ENCODE measurements at regions not wholly inside any gene's neighbourhood (a gene's known extent, or its start where the extent isn't known, plus 50 kb on each side); places are given as distances from the start of the nearest gene placed in this dataset.

DNA sequence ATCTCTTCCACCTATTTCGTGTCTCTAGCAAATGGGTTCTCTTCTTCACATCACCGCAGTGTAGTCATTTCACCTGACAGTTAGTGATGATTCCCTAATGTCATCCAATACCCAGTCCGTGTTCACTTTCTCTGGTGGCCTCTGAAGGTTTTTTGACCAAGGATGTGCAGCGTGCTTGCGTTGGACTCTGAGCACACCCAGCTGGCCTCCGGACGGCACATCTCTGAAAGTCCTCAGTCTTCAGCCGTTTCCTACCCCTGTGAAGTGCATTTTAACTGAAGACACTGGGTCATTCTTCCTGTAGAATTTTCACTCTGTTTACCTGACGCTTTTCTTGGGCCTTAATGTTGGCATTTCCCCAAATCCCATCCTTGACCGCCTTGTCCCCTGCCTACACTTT lies 98.7 kb downstream of the ERMARD start:
- Histone ChIP-seq H3K4me1 (ENCODE audit: control insufficient read depth, insufficient read depth, low read length) (no peaks in the 10 kb centered on the region), H3K27ac (ENCODE audit: low read depth, low read length) (no peak overlapping the region), H3K9ac (ENCODE audit: low read length) (no peak overlapping the region), H3K36me3 (ENCODE audit: control insufficient read depth, insufficient read depth, low read length) (no peaks in the 10 kb centered on the region), H3K4me3 (ENCODE audit: low read length) (no peak overlapping the region), H3K27me3 (ENCODE audit: control insufficient read depth, insufficient read depth, low read length) (no peaks in the 10 kb centered on the region)

DNA sequence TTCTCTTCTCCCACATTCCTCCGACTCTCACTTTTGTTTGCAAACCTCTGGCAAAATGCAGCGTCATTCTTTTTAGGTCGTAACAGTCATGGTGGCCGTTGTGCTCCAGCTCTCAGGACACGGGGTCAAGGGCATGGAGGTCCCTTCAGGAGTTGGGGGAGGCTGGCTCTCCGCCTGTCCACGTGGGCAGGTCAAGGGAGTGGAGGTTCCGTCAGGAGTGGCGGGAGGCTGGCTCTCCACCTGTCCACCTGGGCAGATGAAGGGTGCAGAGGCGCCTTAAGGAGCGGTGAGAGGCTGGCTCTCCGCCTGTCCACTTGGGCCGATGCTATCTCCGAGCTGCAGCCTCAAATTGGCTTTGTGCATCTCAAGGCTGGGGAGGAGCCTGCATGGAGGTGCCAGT lies 98.0 kb downstream of the ERMARD start:
- Histone ChIP-seq H3K4me3 (ENCODE audit: low read length) (no peak overlapping the region), H3K36me3 (ENCODE audit: control insufficient read depth, insufficient read depth, low read length) (no peaks in the 10 kb centered on the region), H3K27me3 (ENCODE audit: control insufficient read depth, insufficient read depth, low read length) (no peaks in the 10 kb centered on the region)

DNA sequence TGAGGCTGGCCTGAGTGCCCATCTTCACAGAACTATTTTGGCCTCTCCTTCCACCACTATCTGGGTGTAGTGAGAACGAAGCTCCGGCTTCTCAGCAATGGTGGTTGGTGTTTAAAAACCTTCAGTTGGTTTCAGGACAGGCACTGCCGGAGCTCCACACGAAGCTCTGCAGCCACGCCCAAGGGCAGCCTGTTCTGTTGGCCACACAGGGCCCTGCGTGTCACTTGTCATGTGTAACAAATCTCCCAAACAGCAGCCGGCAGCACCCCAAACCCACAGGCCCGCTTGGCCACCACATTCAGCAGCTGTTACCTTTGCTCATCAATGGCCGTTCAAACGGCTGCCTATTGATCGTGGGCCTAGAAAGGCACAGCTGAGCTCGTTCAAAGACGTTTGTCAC lies 97.5 kb downstream of the ERMARD start:
- Histone ChIP-seq H3K27me3 (ENCODE audit: control insufficient read depth, insufficient read depth, low read length) (no peaks in the 10 kb centered on the region), H3K9ac (ENCODE audit: low read length) (no peak overlapping the region), H3K36me3 (ENCODE audit: control insufficient read depth, insufficient read depth, low read length) (no peaks in the 10 kb centered on the region), H3K27ac (ENCODE audit: low read depth, low read length) (no peak overlapping the region), H3K4me1 (ENCODE audit: control insufficient read depth, insufficient read depth, low read length) (no peaks in the 10 kb centered on the region), H3K4me3 (ENCODE audit: low read length) (no peak overlapping the region)

More for the DNA sequence above, 98.0 kb downstream of the ERMARD start:
- H3K4me1 ChIP-seq (ENCODE audit: control insufficient read depth, insufficient read depth, low read length): no peaks in the 10 kb centered on the region
- H3K27ac ChIP-seq (ENCODE audit: low read depth, low read length): no peak overlapping the region
- H3K9ac ChIP-seq (ENCODE audit: low read length): no peak overlapping the region

DNA sequence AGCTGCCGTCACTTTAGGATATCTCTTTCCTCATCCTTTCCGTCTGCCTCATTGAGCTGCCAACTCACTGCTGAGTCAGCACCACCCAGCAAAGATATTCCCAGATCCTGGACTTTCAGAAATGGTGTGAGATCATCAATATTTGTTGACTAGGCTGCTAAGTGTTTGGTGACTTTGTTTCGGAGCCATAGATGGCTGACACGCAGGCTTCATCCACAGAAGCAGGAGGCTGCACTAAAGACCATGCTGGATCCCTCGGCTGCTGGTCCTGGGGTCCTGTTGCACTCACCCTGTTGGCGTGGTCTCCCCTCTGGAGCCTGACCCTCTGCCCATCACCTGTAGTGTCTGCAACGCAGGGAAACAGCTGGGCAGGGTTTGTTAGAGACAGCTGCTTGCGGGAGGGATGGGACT lies 96.5 kb downstream of the ERMARD start:
- Histone ChIP-seq H3K36me3 (ENCODE audit: control insufficient read depth, insufficient read depth, low read length) (no peaks in the 10 kb centered on the region), H3K27me3 (ENCODE audit: control insufficient read depth, insufficient read depth, low read length) (no peaks in the 10 kb centered on the region), H3K9ac (ENCODE audit: low read length) (no peak overlapping the region), H3K27ac (ENCODE audit: low read depth, low read length) (no peak overlapping the region), H3K4me3 (ENCODE audit: low read length) (no peak overlapping the region), H3K4me1 (ENCODE audit: control insufficient read depth, insufficient read depth, low read length) (no peaks in the 10 kb centered on the region)

DNA sequence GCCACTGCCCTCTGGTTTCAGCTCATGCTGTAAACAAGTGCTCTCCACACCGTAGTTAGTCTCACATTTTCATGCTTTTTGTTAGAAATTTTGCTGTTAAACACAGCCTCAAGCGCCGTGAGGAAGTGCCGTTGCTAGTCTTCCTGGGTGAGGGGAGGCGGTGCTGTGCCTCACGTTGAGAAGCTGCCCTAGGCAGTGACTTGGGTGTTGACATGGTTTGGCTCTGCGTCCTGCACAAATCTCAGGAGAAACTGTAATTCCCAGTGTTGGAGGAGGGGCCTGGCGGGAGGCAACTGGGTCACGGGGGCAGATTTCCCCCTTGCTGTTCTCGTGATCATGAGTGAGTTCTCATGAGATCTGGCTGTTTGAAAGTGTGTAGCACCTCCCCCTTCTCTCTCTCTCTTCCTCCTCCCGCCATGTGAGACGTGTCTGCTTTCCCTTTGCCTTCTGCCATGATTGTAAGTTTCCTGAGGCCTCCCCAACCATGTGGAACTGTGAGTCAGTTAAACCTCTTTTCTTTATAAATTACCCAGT lies 95.8 kb downstream of the ERMARD start:
- H3K4me1 ChIP-seq (ENCODE audit: control insufficient read depth, insufficient read depth, low read length): no peaks in the 10 kb centered on the region
- H3K9ac ChIP-seq (ENCODE audit: low read length): no peak overlapping the region
- no peak overlapping the region for H3K27ac ChIP-seq (ENCODE audit: low read depth, low read length)
- no peak overlapping the region for H3K4me3 ChIP-seq (ENCODE audit: low read length)
- no peaks in the 10 kb centered on the region for H3K36me3 ChIP-seq (ENCODE audit: control insufficient read depth, insufficient read depth, low read length)
- no peaks in the 10 kb centered on the region for H3K27me3 ChIP-seq (ENCODE audit: control insufficient read depth, insufficient read depth, low read length)

DNA sequence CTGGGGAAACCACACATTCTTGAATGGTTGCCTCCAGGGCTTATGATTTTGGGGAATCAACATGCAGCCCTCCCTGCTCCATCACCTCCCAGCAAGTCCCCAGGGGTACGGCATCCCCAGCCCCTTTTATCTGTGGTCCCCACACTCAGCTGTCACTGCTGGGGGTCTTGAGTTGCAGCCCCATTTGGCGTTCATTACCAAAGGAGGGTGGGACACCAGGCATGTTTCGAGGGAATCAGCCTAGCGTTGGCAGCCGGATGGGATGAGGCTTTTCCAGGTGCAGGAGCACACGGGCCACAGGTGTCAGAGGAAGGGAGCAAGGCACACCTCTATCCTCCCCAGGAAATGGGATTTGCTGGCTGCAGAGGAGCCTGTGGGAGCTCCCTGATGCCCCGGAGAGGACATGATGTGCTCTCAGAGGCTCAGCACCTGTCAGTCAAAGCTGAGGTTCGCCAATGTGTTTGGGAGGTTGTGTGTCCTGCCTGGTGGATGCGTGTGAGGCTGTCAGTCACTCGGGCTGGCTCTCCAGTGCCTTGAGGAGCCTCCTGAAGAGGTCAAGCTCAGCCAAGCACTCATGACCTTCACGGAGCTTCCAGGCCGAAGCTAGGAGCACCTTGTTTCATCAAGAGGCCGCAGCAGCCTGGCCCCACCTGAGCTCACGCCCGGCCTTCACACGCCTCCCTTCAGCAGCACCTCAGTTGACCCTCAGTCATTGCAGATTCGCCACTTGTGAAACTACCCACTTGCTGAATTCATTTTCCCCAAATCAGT lies 95.0 kb downstream of the ERMARD start:
- H3K4me1 ChIP-seq (ENCODE audit: control insufficient read depth, insufficient read depth, low read length): no peaks in the 10 kb centered on the region
- H3K27me3 ChIP-seq (ENCODE audit: control insufficient read depth, insufficient read depth, low read length): no peaks in the 10 kb centered on the region
- H3K27ac ChIP-seq (ENCODE audit: low read depth, low read length): no peak overlapping the region
- no peaks in the 10 kb centered on the region for H3K36me3 ChIP-seq (ENCODE audit: control insufficient read depth, insufficient read depth, low read length)
- H3K9ac ChIP-seq (ENCODE audit: low read length): no peak overlapping the region
- H3K4me3 ChIP-seq (ENCODE audit: low read length): no peak overlapping the region

DNA sequence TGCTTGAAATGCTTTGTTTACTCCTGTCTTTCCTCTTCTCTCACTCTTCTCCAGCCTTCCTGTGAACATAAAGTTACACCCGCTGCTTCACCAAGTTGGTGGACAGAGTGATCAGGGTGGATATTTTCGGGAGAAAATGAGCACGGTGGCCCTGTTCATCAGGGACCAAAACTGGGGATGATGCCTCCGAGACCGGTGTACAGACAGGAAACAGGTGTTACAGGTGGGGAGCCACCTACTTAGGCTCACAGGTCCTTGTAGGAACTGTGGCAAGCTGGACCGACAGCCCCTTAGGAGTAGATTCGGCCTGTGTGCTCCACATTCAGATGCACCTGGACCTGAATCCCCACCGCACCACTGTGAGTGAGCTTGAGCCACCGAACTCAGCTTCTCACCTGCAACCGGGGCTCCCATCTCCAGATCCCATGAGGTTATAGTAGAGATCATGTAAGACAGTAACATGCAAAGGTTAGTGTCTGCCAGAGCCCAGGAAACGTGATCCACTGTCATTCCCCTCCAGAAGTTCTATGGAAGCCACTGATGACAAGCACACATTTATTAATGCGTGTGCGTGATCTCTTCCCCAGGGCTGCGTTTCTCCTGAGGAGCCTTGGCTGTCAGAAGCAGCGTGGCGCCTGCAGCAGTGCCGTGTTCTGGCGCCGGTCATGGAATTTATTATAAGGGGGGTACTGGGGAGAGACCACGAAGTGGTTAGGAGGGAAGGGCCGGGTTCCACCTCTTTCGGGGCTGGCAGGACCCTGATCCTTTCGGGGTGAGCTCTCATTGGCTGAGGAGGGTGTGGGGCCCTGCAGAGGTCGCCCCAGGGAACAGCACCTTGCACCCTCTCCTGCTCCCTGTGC lies 94.2 kb downstream of the ERMARD start:
- Histone ChIP-seq H3K36me3 (ENCODE audit: control insufficient read depth, insufficient read depth, low read length) (no peaks in the 10 kb centered on the region), H3K9ac (ENCODE audit: low read length) (no peak overlapping the region), H3K27me3 (ENCODE audit: control insufficient read depth, insufficient read depth, low read length) (no peaks in the 10 kb centered on the region), H3K4me3 (ENCODE audit: low read length) (no peak overlapping the region), H3K27ac (ENCODE audit: low read depth, low read length) (no peak overlapping the region), H3K4me1 (ENCODE audit: control insufficient read depth, insufficient read depth, low read length) (no peaks in the 10 kb centered on the region)

DNA sequence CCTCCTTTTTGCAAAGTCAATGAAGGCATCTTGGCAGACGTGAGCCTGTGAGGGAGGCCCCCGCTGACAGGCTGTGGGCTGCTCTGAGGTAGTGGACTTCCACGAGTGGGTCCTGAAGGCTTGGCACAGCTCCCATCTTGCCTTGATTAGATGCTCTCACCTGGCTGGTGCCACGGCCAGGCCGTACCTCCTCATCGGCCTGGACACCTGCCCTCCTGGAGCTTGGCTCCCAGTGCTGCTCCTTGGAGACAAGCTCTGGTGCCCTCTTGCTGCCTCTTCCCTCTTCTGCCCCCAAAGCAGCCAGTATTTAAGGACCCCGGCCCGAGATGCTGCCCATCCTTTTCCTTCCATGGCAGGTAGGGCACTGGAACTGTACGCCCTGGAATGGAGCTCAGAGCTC lies 93.5 kb downstream of the ERMARD start:
- Histone ChIP-seq H3K9ac (ENCODE audit: low read length) (no peak overlapping the region), H3K27me3 (ENCODE audit: control insufficient read depth, insufficient read depth, low read length) (no peaks in the 10 kb centered on the region), H3K27ac (ENCODE audit: low read depth, low read length) (no peak overlapping the region), H3K36me3 (ENCODE audit: control insufficient read depth, insufficient read depth, low read length) (no peaks in the 10 kb centered on the region), H3K4me3 (ENCODE audit: low read length) (no peak overlapping the region), H3K4me1 (ENCODE audit: control insufficient read depth, insufficient read depth, low read length) (no peaks in the 10 kb centered on the region)

DNA sequence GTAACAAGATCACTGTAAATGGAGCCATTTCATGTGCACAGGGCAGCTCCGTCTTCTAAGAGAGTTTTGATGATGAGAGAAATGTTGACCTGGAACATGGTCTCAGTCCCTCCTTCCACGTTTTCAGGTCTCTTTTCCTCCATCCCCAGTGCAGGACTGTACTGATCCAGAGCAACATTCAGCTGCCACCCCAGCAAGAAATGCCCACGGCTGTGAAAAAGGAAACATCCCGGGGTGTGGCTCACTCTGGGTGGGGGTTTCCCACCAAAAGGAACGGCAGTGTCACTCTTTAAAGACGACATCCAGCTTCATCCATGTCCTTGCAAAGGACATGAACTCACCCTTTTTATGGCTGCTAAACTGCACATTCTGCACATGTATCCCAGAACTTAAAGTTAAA lies 92.6 kb downstream of the ERMARD start:
- H3K27me3 ChIP-seq (ENCODE audit: control insufficient read depth, insufficient read depth, low read length): no peaks in the 10 kb centered on the region
- H3K9ac ChIP-seq (ENCODE audit: low read length): no peak overlapping the region
- H3K4me1 ChIP-seq (ENCODE audit: control insufficient read depth, insufficient read depth, low read length): no peaks in the 10 kb centered on the region
- H3K4me3 ChIP-seq (ENCODE audit: low read length): no peak overlapping the region
- H3K27ac ChIP-seq (ENCODE audit: low read depth, low read length): no peak overlapping the region
- no peaks in the 10 kb centered on the region for H3K36me3 ChIP-seq (ENCODE audit: control insufficient read depth, insufficient read depth, low read length)

DNA sequence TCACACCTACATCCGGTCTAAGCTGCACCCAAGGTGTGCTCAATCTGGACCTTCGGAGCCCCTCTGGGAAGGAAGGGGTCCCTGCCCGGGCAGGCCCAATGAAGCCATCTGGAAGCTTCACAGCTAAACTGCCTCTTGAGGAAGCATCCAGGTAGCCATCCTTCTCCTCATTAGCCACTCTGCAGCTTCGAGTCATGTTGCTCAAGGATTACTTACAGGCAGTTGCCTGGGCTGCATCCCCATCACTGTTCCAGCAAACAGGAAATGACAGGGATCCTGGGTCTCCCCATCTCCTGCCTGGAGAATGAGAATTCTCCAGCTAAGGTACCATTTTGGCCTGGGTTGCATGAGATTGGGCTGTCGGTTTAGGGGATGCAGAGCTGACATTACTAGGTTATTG lies 91.7 kb downstream of the ERMARD start:
- H3K27ac ChIP-seq (ENCODE audit: low read depth, low read length): no peak overlapping the region
- H3K4me1 ChIP-seq (ENCODE audit: control insufficient read depth, insufficient read depth, low read length): no peaks in the 10 kb centered on the region
- H3K27me3 ChIP-seq (ENCODE audit: control insufficient read depth, insufficient read depth, low read length): no peaks in the 10 kb centered on the region
- no peak overlapping the region for H3K9ac ChIP-seq (ENCODE audit: low read length)
- H3K36me3 ChIP-seq (ENCODE audit: control insufficient read depth, insufficient read depth, low read length): no peaks in the 10 kb centered on the region
- H3K4me3 ChIP-seq (ENCODE audit: low read length): no peak overlapping the region

DNA sequence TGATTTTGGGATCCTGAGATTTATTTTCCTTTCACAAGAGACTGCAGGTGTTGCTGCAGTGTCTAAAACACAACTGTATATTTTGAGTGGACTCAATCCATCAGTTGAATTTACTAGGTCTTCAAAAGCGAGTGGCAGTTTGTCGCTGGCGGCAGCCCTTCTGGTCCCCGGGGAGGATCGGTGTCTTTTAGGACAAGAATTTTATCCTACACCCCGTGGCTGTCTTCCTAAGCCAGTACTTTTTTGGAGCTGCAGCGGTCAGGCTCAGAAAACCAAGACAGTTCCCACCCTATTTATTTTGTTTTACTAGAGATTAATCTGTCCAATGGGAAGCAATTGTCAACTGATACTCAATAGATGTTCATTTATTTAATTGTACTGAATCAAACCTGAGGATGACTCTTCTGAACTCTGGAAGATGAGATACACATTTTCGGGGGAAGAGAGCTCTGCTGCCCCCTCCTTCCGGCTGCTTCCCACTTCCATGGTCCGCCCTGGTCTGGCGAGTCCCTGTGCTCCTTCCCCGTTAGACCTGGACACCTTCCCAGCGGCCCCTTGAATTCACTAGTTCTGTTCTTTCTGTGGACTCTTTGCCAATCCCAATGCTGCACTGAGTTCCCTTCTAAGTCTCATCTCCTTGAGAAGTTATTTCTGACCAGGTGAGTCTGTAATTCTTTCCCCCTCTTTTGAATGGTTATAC lies 90.6 kb downstream of the ERMARD start:
- Histone ChIP-seq H3K4me1 (ENCODE audit: control insufficient read depth, insufficient read depth, low read length) (no peaks in the 10 kb centered on the region), H3K4me3 (ENCODE audit: low read length) (no peak overlapping the region), H3K9ac (ENCODE audit: low read length) (no peak overlapping the region), H3K27me3 (ENCODE audit: control insufficient read depth, insufficient read depth, low read length) (no peaks in the 10 kb centered on the region), H3K27ac (ENCODE audit: low read depth, low read length) (no peak overlapping the region), H3K36me3 (ENCODE audit: control insufficient read depth, insufficient read depth, low read length) (no peaks in the 10 kb centered on the region)

DNA sequence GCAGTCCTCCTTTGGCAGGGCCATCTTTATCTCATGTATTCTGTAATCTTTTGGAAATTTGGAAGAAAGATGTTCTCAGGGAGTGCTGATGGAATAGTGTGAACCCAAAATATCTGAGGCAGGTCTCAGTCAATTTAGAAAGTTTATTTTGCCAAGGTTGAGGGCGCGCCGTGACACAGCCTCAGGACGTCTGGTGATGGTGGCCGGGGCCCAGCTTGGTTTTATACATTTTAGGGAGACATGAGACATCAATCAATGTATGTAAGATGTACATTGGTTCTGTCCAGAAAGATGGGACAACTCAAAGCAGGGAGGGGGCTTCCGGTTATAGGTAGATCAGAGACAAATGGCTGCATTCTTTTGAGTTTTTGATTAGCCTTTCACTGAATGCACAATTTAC lies 89.8 kb downstream of the ERMARD start:
- H3K9ac ChIP-seq (ENCODE audit: low read length): no peak overlapping the region
- no peak overlapping the region for H3K27ac ChIP-seq (ENCODE audit: low read depth, low read length)
- no peak overlapping the region for H3K4me3 ChIP-seq (ENCODE audit: low read length)
- H3K36me3 ChIP-seq (ENCODE audit: control insufficient read depth, insufficient read depth, low read length): no peaks in the 10 kb centered on the region
- no peaks in the 10 kb centered on the region for H3K27me3 ChIP-seq (ENCODE audit: control insufficient read depth, insufficient read depth, low read length)
- H3K4me1 ChIP-seq (ENCODE audit: control insufficient read depth, insufficient read depth, low read length): no peaks in the 10 kb centered on the region

All from rectal smooth muscle tissue (tissue), 1 donor.